Upper lobe of left lung (tissue), 4 donors: ENCODE measurements at regions not wholly inside any gene's neighbourhood (a gene's known extent, or its start where the extent isn't known, plus 50 kb on each side); places are given as distances from the start of the nearest gene placed in this dataset.

ENCODE experiments used
- EP300 ChIP-seq, 4 donors: sonication (generic); formaldehyde crosslinking; IDR thresholded peaks; one replicate each; pipeline ENCODE4 v1.5.1; 2017; ENCODE audit warnings: antibody characterized with exemption in 4 of 4, control low read depth in 2 of 4
- POLR2A ChIP-seq, 4 donors: fragments of 450-650 bp; IDR thresholded peaks; one replicate each; pipeline ENCODE4 v1.5.1; 2016 to 2017; ENCODE audit warnings: antibody characterized with exemption in 4 of 4, mild to moderate bottlenecking in 2 of 4
- POLR2AphosphoS5 ChIP-seq, 2 donors: sonication (generic); formaldehyde crosslinking; IDR thresholded peaks; one replicate each; pipeline ENCODE4 v1.5.1; 2017; ENCODE audit warnings: antibody characterized with exemption in 2 of 2
- TF ChIP-seq, protein P1 (sequence below), 6 experiments: fragments of 450-650 bp in 4 of 6; fragments of 200-600 bp in 2 of 6; sonication (generic) in 2 of 6; IDR thresholded peaks; one replicate each; pipeline ENCODE4 v1.5.1; 2016 to 2019; ENCODE audit warnings: antibody characterized with exemption in 6 of 6

DNA sequence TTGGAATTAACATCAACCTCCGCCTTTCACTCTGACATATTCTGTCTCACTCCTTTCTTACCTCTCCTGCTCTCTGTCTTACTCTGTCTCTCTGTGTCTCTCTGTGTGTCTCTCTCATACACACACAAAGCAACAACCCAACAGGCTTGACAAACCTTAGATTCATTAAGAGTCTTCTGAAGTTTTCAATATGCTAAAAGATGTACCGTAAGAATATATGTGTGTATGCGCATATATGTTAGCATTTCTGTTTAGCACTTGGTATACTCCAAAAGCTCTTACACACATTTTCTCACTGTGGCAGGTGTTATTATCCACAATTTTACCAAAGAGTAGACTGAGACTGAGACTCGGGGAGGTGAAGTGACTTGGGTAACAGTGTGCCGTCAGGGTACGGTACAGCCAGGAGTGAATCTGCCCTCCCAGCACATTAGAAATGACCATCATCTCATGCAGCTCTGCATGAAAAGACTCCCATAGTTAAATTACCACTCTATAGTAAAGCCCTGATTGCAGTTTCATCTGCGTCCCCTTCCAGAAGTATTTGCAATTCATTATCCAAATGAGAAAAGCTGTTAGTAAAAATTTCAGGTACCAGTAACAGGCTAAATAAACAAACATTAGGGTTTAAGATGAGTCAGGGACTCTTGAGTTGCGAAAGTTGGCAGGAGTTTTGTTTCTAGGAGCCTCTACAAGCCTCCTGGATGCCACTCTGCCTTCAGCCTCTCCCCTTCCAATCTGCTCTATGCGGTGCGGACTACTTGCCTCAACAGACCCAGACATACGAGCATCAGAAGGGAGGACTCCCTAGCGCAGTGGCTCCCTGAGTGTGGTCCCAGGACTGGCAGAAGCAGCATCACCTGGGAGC, 195.2 kb upstream of the TMEM45B start:
- TF ChIP-seq, protein P1, sequence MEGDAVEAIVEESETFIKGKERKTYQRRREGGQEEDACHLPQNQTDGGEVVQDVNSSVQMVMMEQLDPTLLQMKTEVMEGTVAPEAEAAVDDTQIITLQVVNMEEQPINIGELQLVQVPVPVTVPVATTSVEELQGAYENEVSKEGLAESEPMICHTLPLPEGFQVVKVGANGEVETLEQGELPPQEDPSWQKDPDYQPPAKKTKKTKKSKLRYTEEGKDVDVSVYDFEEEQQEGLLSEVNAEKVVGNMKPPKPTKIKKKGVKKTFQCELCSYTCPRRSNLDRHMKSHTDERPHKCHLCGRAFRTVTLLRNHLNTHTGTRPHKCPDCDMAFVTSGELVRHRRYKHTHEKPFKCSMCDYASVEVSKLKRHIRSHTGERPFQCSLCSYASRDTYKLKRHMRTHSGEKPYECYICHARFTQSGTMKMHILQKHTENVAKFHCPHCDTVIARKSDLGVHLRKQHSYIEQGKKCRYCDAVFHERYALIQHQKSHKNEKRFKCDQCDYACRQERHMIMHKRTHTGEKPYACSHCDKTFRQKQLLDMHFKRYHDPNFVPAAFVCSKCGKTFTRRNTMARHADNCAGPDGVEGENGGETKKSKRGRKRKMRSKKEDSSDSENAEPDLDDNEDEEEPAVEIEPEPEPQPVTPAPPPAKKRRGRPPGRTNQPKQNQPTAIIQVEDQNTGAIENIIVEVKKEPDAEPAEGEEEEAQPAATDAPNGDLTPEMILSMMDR (IDR thresholded peaks at IDR 0.05) = no peak
- TF ChIP-seq EP300 (IDR thresholded peaks at IDR 0.05) = peak in 1 of 4 donors; percentile 49
- TF ChIP-seq POLR2AphosphoS5 (IDR thresholded peaks at IDR 0.05) = no peak
- no peak for TF ChIP-seq POLR2A (IDR thresholded peaks at IDR 0.05)
